GM21447 (cell line): ENCODE measurements at regions not wholly inside any gene's neighbourhood (a gene's known extent, or its start where the extent isn't known, plus 50 kb on each side); places are given as distances from the start of the nearest gene placed in this dataset.
A peak's percentile ranks its signal among the peaks of the same experiment; 100 is the strongest.

ENCODE experiments used
- ATAC-seq: cut with Tn5 transposase; IDR thresholded peaks from one replicate; pipeline ENCODE4 v1.9.1; 2021; ENCODE audit not compliant: unreplicated experiment

DNA sequence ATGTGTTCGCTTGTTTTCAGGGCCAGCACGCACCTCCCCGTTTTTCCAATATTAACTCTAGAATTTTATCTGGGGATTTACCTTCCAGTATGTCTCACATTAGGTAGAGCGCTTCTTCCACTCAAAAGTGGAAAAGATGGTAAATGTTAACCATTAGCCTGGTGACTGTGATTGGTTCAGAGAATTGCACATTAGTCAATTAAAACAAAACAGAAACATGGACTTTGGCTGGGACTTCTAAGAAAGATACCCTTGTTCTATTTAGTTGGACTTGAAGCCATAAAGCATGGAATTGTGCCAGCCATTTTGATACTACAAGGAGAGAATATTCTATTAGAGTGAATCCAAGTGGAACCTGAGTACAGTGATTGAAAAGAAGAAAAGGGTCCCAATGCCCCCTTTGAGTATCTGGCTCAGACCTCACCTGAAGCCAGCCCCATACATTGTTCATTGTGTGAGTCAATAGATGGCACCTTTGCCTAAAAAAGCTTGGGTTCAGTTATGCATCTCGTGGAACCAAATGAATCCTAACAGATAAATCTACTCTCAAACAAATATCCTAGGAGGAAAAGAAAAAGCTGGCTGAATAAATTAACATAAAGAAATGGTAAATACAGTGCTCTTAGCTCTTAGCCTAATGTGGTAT is 354.3 kb downstream of the IRS1 start:
- ATAC-seq: no peak

DNA sequence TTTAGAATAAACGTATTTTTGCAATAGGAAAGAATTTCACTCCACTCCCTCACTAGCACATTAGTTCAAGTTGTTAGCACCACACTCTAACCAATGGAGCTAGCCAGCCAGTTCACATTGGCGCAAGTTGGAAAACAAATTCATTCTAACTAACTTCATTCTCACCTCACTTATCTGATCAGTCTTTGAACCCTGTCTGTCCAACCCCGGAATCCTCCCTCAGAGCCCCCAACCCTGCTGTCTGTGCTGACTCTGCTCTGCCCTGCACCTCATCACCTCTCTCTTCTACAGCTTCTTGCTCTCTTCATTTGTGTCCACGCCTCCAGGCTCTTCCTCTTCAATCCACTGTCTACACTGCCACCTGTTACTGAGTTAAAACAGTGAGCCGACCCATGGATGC is 356.5 kb downstream of the IRS1 start:
- ATAC-seq: no peak

DNA sequence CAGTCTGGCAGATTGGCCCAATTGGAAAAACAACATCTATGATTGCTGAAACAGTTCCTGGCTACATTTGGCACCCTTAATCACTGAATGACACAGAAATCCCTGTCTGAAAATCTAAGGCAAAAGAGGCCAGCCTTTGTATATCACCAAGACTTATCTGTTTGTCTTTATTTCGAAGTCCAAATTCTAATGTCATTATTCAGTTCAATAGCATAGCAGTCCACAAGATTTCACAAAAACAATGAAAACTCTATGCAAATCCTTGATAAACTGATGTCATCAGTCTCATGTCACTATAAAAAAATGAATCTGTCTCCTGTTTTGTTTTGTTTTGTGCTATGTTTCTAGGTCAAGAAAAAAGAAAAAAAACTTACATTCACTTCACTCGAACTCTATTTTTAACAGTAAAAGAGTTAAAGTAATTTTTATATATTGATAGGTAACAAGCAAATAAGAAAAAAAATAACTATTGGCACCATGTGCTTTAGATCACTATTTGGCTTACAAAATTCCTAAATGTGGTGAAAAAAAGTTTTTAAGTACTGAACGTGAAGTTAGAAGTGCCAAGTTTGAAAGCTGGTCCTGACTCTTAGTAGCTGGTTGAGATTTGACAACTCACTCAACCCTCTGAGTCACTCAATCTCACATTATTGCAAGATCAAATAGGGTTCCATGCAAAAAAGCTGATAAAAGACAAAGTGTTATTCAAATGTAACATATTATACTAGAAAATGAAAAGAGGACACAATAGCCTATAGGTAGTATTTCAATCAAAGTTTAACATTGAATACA is 359.3 kb downstream of the IRS1 start:
- no peak for ATAC-seq

DNA sequence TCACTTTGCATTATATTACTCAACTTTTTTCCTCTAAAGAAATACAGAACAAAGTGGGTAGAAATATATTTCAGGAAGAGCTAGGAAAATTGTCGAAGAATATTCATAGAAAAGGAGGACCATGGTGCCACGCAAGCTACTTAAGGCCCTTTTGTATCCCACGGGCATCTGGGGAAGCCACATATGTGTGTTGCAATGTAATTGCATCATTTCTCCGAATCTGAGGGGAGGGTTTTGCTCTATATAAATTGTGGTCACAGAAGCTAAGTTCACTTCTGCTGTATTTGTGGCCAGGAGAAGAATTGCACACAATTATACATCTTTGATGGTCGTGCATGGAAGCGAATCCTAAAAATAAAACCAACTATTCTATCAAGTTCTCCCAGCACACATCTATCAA is 360.3 kb downstream of the IRS1 start:
- ATAC-seq: no peak

DNA sequence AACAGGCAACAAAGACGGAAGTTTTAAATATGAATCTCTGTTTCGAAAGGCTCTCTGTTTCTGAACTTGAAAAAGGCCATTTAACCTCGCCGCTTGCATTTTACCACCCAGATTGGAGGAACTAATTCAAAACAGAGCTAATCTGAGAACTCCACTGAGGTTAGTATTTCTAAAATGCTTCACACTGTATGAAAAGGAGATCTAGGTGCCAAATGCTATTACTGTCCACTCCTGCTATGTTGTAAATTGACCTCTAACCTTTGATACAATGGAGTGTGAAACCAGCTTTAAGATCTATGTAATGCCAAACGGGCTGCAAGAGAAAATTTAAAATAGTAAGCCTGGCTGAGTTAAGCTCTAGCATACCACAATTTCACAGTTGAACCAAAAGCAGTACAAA is 364.5 kb downstream of the IRS1 start:
- no peak for ATAC-seq

DNA sequence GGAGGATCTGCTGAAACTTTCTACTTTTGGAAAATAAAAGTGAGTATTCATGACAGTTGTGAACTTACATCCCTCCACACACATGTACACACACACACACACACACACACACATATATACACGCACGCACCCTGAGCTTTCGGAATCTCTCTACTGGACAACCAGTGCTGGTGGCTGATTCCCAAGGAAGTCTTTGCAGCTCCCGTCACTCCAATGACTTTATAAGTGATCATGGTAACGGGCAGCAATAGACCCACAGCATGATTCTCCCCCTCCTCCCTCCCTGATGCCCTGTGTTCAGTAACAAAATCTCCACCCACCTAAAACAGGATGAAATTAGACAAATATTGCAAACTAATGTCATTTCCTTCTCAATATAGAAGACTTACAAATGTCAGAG is 364.9 kb downstream of the IRS1 start:
- ATAC-seq: no peak

DNA sequence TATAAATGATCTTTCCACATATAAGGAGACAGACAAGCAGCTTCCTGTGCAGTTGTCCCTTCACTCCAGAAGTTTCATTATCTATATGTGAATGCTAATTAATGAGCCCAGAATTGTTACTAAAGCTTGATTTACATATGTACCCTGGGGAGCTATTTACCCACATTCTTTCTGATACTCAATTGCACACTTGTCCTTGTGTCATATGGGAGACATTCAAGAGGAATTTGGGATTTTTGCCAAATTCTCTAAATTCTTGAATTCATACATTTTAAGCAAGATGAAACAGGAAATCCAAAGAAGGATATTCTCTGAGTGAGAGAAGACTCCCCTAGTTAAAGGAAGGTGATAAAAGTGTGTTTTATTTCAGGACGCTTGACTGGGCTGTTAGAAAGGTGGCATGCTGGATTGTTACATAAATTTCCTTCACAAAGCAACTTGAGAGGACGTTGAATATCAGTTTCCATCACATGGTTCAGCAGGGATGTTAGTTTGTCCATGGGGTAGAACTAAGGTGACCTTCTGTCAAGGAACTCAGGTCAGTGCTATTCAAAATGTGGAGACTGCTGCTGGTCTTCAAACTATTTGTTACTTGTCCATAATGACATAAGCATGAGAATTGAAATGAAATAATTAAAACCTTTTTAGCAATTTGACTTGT is 368.2 kb downstream of the IRS1 start:
- no peak for ATAC-seq

DNA sequence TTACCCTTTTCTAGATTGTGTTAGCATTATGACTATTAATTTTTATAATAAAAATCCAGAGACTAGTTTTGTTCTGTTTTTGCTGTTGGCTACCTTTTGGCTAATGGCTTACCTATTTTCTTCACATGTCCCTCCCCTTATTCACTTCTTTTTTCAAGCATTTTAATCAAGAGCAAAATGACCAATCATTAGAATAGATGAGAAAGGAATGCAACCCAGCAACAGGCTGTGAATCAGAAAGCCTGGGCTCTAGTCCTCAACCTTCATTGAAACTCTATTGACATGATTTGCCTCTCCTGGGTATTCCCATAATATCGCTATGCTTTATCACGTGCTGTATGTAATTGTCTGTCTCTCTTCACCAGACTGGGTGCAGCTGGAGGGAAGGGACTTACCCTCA is 370.1 kb downstream of the IRS1 start:
- no peak for ATAC-seq

DNA sequence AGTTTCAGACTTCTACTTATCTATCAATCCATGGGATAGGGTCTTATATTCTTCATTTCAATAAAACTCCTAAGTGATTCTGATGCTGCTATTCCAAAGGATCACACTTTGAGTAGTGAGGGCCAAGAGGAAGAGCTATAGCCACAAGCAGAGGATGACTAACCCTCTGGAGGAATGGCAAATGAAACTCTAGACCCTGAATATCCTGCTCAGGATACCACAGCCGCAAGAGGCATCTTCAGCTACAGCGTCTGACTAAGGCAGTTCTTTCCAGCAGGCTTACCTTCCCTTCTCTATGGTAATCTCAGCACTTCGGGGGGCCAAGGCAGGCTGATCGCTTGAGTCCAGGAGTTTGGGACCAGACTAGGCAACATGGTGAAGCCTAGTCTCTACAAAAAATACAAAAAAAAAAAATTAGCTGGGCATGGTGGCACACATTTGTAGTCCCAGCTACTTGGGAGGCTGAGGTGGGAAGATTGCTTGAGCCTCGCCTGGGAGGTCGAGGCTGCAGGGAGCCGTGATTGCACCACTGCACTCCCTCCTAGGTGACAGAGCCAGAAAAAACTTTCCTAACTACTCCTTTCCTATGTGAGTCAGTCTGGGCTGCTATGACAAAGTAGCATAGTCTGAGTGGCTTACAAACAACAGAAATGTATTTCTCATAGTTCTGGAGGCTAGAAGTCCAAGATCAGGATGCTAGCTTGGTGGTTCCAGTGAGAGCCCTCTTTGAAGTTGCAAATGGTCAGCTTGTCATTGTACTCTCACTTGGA is 371.9 kb downstream of the IRS1 start:
- ATAC-seq: no peak

DNA sequence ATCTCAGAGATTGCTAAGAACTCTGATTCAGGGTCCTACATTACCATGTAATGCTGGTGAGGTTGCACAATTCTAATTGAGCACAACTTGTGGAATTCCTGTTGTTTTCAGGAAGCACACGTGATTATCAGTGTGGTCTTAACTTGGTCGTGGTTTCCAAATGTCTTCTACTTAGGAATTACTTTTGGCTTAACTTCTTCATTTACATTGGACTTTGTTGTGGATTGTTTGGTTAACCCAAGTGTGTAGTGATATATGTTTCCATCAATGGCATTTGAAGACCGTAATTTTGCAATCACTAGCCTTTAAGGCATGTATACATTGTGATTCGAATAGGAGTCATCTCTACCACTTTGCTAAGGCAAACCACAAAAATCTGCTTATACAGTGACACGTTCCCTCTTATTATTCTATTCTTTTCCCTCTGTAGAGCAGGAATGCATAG is 373.3 kb downstream of the IRS1 start:
- no peak for ATAC-seq

DNA sequence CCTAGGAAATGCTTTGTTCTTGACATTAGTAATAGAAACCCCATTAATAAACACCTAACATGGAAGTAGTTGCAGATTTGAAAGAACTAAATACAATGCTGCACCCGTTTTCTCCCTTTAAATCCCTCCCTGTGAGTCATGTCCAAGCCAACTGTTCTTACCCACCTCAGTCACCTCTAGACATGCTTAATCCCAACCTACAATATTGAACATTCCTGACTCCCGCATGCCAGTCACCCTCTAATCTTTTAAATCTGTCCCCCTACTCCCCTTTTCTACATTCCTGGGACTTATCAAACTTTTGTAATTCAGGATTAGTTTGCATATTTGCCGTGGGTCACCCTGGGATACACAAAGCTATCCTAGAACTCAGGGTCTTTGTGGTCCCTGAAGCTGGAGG is 374.6 kb downstream of the IRS1 start:
- ATAC-seq: no peak

DNA sequence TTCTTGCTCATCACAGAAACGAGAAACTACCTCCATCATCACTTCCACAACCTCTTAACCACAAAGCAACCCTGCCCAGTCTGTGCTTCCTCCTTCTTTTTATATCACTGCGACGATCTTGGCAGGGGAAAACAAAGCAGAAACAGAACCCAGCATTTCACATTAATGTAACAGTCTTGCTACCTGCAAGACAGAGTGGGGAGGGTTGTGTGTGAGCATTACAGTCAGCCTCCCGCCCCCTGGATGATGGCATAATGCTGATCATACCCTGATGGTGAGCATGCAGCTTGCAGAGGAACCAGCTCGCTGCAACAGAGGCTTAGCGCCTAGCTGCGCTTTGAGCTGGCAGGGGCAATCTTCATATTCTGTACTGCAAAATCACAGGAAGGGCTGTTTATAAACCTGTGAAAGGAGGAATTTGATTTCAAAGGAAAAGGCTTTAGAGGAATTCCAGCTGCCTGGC is 376.1 kb downstream of the IRS1 start:
- peak; percentile 80 for ATAC-seq

DNA sequence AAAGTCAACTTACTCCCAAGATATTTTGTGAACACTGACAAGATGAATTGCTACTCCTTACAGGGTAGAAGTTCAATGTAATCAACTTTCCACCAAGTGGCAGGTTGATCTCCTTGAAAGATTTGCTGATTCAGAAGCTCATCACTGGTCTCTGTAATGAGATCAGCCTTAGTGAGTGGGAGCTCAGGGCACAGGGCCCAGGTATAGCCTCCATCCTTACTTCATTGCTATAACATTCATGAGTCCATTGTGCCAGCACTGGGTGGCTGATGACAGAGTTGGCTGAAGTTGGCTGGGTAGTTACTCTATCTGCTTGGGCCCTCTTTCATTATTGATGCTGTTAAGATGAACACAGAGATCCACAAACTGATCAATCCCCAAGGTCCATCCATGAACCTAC is 379.0 kb downstream of the IRS1 start:
- no peak for ATAC-seq

DNA sequence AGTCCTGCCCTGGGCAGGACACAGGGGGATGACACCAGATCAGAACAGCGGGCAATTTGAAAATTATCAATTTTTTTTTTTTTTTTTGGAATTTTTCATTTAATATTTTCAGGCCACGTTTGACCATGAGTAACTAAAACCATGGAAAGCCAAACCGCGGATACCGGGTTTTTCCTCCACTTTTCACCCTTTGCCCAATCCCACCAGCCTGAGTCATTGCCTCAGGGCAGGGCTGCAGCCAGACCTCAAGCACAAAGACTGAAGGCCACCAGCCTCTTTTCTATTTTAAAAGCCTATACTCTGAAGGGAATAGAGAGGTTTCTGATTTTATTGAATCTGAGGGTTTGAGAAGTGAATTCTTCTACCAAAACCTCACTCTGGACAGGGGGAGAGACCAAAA is 381.1 kb downstream of the IRS1 start:
- no peak for ATAC-seq

DNA sequence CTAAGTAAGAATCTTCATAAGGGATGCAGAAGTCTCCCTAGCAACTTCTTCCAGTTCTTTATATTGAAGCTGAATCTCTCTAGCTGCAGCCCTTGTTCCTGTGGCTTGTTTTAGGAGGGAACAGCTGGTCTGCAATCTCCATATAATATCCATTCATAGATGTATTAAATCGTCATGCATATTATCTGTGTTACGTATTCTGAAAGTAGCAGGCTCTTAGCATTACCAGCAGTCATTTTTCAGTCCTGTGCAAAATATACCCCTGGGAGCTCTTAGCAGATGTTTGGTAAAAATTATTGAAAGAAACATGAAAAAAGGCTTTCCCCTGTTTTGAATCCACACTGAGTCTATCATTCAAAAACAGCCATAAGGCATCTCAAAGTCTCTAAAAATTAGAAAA is 385.3 kb downstream of the IRS1 start:
- no peak for ATAC-seq

DNA sequence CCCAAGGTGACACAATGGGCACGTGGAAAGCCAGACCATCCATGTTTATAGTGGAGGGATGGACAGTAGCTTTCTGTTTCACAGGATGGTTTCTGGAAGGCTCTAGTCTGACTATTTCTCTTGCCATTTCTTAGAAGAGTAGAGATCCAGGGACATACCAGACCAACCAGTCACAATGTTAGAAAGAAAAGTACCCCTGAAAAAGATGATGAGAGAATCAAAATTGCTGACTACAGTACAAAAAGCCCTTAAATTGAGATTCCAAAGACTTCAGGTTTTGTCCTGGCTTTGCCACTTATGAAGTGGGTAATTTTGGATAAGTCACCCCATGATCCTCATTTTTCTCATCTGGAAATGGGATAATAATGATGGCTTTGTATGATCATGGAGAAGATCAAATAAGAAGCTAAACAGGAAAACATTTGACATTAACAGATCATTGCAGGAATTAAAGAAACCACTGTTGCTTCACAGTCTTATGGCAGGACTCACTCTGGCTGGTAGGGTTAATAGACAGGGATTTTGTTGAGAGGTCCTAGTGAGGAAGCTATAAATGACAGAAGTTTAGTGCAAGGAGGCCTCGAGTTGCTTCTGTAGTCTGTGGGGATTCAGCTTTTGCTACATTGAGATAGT is 386.0 kb downstream of the IRS1 start:
- ATAC-seq: no peak

DNA sequence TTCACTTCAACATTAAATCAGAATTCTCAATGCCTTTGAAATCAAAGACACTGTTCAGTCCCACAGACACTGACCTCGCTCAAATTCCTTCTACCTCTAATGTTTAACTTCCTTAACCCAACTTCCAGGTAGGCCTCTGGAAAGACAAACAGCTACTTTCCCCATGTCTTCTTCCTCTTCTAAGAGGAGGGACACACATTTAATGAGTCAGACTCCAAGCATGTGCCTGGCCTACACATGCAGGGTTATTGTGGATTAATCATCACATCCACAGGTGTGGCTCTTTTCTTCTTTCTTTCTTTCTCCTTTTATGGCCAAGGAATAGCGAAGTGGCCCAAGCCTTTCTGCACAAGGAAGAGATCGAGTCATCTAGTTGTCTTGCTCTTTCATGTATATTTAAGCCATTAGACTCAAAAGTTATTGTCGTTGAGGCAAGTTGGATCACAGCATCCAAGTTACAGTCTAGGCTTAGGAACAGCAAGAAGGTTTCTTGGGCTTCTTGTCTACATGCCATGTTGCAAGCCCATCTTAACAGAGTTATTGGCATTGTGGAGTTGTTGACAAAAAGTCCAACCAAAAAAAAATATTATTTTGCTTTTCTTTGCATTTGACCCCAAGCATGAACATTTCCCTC is 387.8 kb downstream of the IRS1 start:
- no peak for ATAC-seq

DNA sequence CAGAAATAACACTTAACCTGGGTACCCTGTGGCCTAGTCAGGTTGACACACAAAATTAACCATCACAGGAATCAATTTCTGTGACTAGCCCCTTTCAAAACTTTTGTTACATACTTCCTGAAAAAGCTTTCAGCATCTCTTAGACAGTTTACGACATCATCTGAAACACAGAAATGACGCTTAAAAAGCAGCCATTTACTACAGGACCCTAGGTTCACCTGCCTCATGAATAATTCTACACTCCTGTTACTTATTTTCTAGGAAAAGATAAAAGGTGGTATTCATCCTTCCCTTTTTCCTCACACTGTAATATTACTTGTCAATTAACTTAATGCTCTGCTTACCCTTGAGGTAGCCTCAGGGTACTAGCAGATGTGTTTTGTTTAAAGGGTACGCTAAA is 388.4 kb downstream of the IRS1 start:
- ATAC-seq: no peak

DNA sequence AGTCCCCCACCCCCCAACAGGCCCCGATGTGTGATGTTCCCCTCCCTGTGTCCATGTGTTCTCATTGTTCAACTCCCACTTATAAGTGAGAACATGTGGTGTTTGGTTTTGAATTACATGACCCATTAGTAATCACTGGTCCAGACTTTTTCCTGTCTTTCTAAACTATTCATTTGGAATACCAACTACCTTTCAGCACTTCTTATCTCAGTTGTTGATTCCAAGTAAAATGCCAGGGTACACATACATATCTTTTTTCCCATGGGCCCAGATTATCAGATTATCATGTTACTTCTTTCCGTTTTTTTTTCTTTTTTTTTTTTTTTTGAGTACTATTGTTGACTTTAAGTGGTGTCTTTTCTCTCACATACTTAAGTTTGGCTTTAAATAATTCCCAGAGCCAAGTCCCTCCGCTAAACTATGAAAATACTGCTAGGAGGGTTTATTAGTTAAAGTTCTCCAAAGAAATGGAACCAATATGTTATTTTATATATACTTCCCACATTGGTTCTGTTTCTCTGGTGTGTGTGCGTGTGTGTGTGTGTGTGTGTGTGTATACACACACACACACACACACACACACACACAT is 389.3 kb downstream of the IRS1 start:
- ATAC-seq: no peak

DNA sequence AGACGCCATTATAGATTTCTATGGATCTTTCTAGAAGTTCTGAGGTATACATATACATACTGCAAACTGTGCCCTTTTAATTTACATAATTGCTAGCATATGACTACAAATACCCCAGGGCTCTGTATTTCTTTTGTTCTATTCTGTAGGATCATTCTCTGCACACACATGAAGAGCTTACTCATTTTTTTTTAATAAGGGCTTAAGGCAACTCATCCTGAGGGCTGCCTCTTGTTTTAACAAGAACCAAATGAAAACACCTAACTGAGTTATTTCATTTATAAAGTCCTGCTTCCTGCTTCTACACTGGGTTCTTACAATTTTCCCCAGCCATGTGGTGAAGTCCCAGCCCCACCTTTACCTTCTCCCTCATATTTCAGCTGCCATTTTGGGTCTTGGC is 390.5 kb downstream of the IRS1 start:
- no peak for ATAC-seq
